PC-9 (cell line): ENCODE measurements at regions not wholly inside any gene's neighbourhood (a gene's known extent, or its start where the extent isn't known, plus 50 kb on each side); places are given as distances from the start of the nearest gene placed in this dataset.

Source experiments
- BruUV-seq: library from RNA; stranded (reverse); fragments of 400-500 nt; replicated peaks from 2 replicates; lab custom pipeline; 2021; lab: Mats Ljungman, UMichigan
- CTCF ChIA-PET: fragments of 300-600 bp; sonication (Branson Sonifier 250); formaldehyde crosslinking; loops from one replicate; lab custom pipeline; 2022; ENCODE audit warnings: antibody characterized with exemption; lab: Charles Lee
- POLR2A ChIA-PET: fragments of 300-600 bp; sonication (Branson Sonifier 250); formaldehyde crosslinking; loops from one replicate; lab custom pipeline; 2022; ENCODE audit warnings: antibody characterized with exemption; ENCODE audit not compliant: unreplicated experiment; lab: Charles Lee
- DNase-seq, 2 experiments: peaks; one replicate each; pipeline versions ENCODE4 v3.0.0 to v3.0.0-alpha.2; 2015 to 2022; ENCODE audit warnings: mixed read lengths in 1 of 2
- H2AFZ ChIP-seq: fragments of 200-600 bp; sonication (generic); 2 replicates; pipeline ENCODE4 v1.8.1; 2017; ENCODE audit warnings: antibody characterized with exemption
- H3F3A ChIP-seq: fragments of 200-600 bp; sonication (generic); 2 replicates; pipeline ENCODE4 v1.8.1; 2017; ENCODE audit warnings: antibody characterized with exemption, mild to moderate bottlenecking, low read depth; ENCODE audit not compliant: insufficient read depth
- H3K27ac ChIP-seq: fragments of 200-600 bp; sonication (generic); 2 replicates; pipeline ENCODE4 v1.6.1; 2016; ENCODE audit warnings: mixed run types
- H3K27me3 ChIP-seq: fragments of 200-600 bp; sonication (generic); 2 replicates; pipeline ENCODE4 v1.6.1; 2016; ENCODE audit warnings: low read depth, mixed run types; ENCODE audit not compliant: insufficient read depth
- H3K36me3 ChIP-seq: fragments of 200-600 bp; sonication (generic); 2 replicates; pipeline ENCODE4 v1.6.1; 2016; ENCODE audit warnings: low read depth, mixed run types
- H3K4me1 ChIP-seq: fragments of 200-600 bp; sonication (generic); replicated peaks from 2 replicates; pipeline ENCODE4 v1.6.1; 2016; ENCODE audit warnings: mixed run types; ENCODE audit not compliant: insufficient read depth
- H3K4me2 ChIP-seq: fragments of 200-600 bp; sonication (generic); 2 replicates; pipeline ENCODE4 v1.6.1; 2017; ENCODE audit warnings: mixed run types
- H3K4me3 ChIP-seq: fragments of 200-600 bp; sonication (generic); 2 replicates; pipeline ENCODE4 v1.6.1; 2016; ENCODE audit warnings: mixed run types
- H3K79me2 ChIP-seq: fragments of 200-600 bp; sonication (generic); 2 replicates; pipeline ENCODE4 v1.6.1; 2017; ENCODE audit warnings: low read depth, mixed run types
- H3K9me2 ChIP-seq: fragments of 200-600 bp; sonication (generic); 2 replicates; pipeline ENCODE4 v1.8.1; 2017; ENCODE audit warnings: mild to moderate bottlenecking; ENCODE audit not compliant: insufficient read depth
- H3K9me3 ChIP-seq: fragments of 200-600 bp; sonication (generic); 2 replicates; pipeline ENCODE4 v1.8.1; 2016; ENCODE audit warnings: low read depth; ENCODE audit not compliant: insufficient read depth
- H4K20me1 ChIP-seq: fragments of 200-600 bp; sonication (generic); 2 replicates; pipeline ENCODE4 v1.8.1; 2017; ENCODE audit not compliant: insufficient read depth
- CTCF ChIP-seq: fragments of 200-600 bp; sonication (generic); conservative IDR thresholded peaks from 2 replicates; pipeline ENCODE4 v1.6.1; 2017; ENCODE audit warnings: mixed run types, antibody characterized with exemption, mild to moderate bottlenecking, moderate library complexity
- EZH2 ChIP-seq: fragments of 200-600 bp; sonication (generic); IDR thresholded peaks from 2 replicates; pipeline ENCODE4 v1.8.0; 2017; ENCODE audit warnings: antibody characterized with exemption, low read depth
- intact Hi-C: fragments of 100-400 bp; cut with micrococcal nuclease; formaldehyde crosslinking; loops from one replicate; pipeline ENCODE4 v1.10.0; 2022; ENCODE audit not compliant: unreplicated experiment

- Histone ChIP-seq H3K4me1 (peaks cover 17% of the 10 kb centered on the region), H3K27ac (no peak overlapping the region), H3K4me3 (no peak overlapping the region), H3K9me2 (no peaks in the 10 kb centered on the region), H3K4me2 (no peak overlapping the region), H4K20me1 (no peaks in the 10 kb centered on the region), H3K27me3 (no peaks in the 10 kb centered on the region), H3K36me3 (no peaks in the 10 kb centered on the region), H3K9me3 (no peaks in the 10 kb centered on the region), H3K79me2 (no peaks in the 10 kb centered on the region), H3F3A (peaks cover 5% of the 10 kb centered on the region; the same call in 1 of the 2 replicates), H2AFZ (no peak overlapping the region)
- ChIA-PET POLR2A (no interaction called here), CTCF (interaction anchor here (0.5 kb wide), 1 partner anchor 99 kb away, joined by 3 read pairs; no protein-coding TSS in a partner anchor)
- BruUV-seq, result no TSS peak
- TF ChIP-seq EZH2, result no peak
- TF ChIP-seq CTCF, result no peak
- no peak for DNase-seq
- intact Hi-C loops, result no loop called here
Observed at GRCh38 chr2:120446236-120447126, 100.5 kb downstream of the INHBB start.

GRCh38 chr2:120447127-120447785 lies 101.3 kb downstream of the INHBB start:
- POLR2A ChIA-PET, result interaction anchor here (0.6 kb wide), 1 partner anchor 16 kb away, joined by 3 read pairs; no protein-coding TSS in a partner anchor
- intact Hi-C loops, result no loop called here
- DNase-seq, result no peak

More at GRCh38 chr2:120447127-120447785, 101.3 kb downstream of the INHBB start:
- H3K27me3 ChIP-seq, result no peaks in the 10 kb centered on the region
- CTCF ChIA-PET, result no interaction called here
- H3K4me3 ChIP-seq, result no peak overlapping the region
- H2AFZ ChIP-seq, result no peak overlapping the region
- peaks cover 9% of the 10 kb centered on the region for H3K4me1 ChIP-seq
- no peaks in the 10 kb centered on the region for H4K20me1 ChIP-seq
- no peaks in the 10 kb centered on the region for H3K9me3 ChIP-seq
- no peak for TF ChIP-seq EZH2
- TF ChIP-seq CTCF, result no peak
- H3K4me2 ChIP-seq, result no peak overlapping the region
- no peaks in the 10 kb centered on the region for H3K79me2 ChIP-seq
- H3F3A ChIP-seq, result peaks cover 4% of the 10 kb centered on the region; the same call in 1 of the 2 replicates
- H3K9me2 ChIP-seq, result no peaks in the 10 kb centered on the region
- no TSS peak for BruUV-seq
- no peaks in the 10 kb centered on the region for H3K36me3 ChIP-seq
- H3K27ac ChIP-seq, result no peak overlapping the region
